B cell (primary cell): ENCODE measurements at regions not wholly inside any gene's neighbourhood (a gene's known extent, or its start where the extent isn't known, plus 50 kb on each side); places are given as distances from the start of the nearest gene placed in this dataset.

Experiments
- CTCF ChIP-seq: fragments of 200-600 bp; IDR thresholded peaks from one replicate; pipeline ENCODE4 v1.8.0; 2022; ENCODE audit warnings: antibody characterized with exemption, mild to moderate bottlenecking
- EZH2 ChIP-seq: IDR thresholded peaks from 2 replicates; pipeline ENCODE4 v1.6.1; 2012; ENCODE audit warnings: borderline replicate concordance, low read depth, mild to moderate bottlenecking, moderate library complexity, low read length; ENCODE audit not compliant: insufficient read depth, poor library complexity, severe bottlenecking

GRCh38 chr21:35198982-35199732 lies 150.1 kb upstream of the RUNX1 start:
- TF ChIP-seq CTCF (no peak), EZH2 (no peak)
